ENCODE measurements at regions not wholly inside any gene's neighbourhood (a gene's known extent, or its start where the extent isn't known, plus 50 kb on each side); places are given as distances from the start of the nearest gene placed in this dataset.

DNA sequence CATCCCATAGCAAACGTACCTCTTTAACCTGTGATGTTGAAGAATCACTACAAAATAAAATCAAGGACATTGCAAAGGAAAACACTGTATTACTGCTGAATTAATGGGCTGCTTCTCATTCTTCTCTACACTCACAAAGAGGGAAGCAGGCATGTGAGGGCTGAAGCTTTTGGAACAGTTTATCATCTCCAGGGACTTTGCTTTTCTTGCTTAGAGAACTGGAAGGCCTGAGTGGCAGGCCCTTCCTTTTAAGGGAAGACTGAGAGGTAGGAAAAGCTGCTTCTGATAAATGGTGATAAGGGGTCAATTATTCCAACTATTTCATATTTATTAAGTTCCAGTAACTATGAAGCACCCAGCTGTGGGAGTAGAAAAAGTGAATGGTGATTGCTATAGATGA is 649.6 kb downstream of the NTRK3 start:
- DNase-seq (ENCODE audit: low spot score): no peak
- BruUV-seq (replicated peaks): no TSS peak
- no peak overlapping the region for H3K27ac ChIP-seq (ENCODE audit: extremely low read length, insufficient read depth, low read length)
- POLR2A ChIA-PET: no interaction called here
- H4K20me1 ChIP-seq (ENCODE audit: insufficient read depth, low read length): no peaks in the 10 kb centered on the region
- no peaks in the 10 kb centered on the region for H3K4me1 ChIP-seq (ENCODE audit: insufficient read depth, low read length)
- H3K4me2 ChIP-seq (ENCODE audit: low read depth, low read length): no peak overlapping the region
- intact Hi-C loops (cut with micrococcal nuclease; ENCODE audit: unreplicated experiment) (loop anchor here (5.0 kb wide), 1 partner anchor 985 kb away; no protein-coding TSS in a partner anchor), in situ Hi-C loops (cut with HindIII; ENCODE audit: extremely low pct_ligation_motif_present, low pct_unique_long_range_greater_than_20kb) (no loop called here)
- H3K9ac ChIP-seq (ENCODE audit: insufficient read depth, low read depth, low read length): no peak overlapping the region
- peaks cover 27% of the 10 kb centered on the region for H3K9me3 ChIP-seq (ENCODE audit: low read length)
- CTCF ChIA-PET (ENCODE audit: low intra/inter-chr PET ratio, low total read pairs): no interaction called here
- no peak for TF ChIP-seq FOSL1 (CRISPR knock-in tag; IDR thresholded peaks at IDR 0.05; ENCODE audit: borderline replicate concordance)
- no peak for TF ChIP-seq ZFP36L1 (CRISPR knock-in tag; IDR thresholded peaks at IDR 0.05)
- FAIRE-seq: no peak
- no peak for ATAC-seq
- no peak overlapping the region for H2AFZ ChIP-seq (ENCODE audit: low read length)
- no peaks in the 10 kb centered on the region for H3K27me3 ChIP-seq (ENCODE audit: control insufficient read depth in 1 of 2, insufficient read depth in 2 of 2, low read length in 2 of 2)
- H3K36me3 ChIP-seq (replicated peaks in 1 of 2; ENCODE audit: control insufficient read depth in 1 of 2, insufficient read depth in 2 of 2, low read length in 2 of 2): no peaks in the 10 kb centered on the region
- 0% methylated on average over 1 of the region's 1 CpG for WGBS (ENCODE audit: low lambda C conversion rate)
- no peaks in the 10 kb centered on the region for H3K79me2 ChIP-seq (ENCODE audit: insufficient read depth, low read length)
- H3K4me3 ChIP-seq (replicated peaks in 1 of 3; ENCODE audit: insufficient read depth in 1 of 3, low read depth in 2 of 3, low read length in 3 of 3): no peak overlapping the region

DNA sequence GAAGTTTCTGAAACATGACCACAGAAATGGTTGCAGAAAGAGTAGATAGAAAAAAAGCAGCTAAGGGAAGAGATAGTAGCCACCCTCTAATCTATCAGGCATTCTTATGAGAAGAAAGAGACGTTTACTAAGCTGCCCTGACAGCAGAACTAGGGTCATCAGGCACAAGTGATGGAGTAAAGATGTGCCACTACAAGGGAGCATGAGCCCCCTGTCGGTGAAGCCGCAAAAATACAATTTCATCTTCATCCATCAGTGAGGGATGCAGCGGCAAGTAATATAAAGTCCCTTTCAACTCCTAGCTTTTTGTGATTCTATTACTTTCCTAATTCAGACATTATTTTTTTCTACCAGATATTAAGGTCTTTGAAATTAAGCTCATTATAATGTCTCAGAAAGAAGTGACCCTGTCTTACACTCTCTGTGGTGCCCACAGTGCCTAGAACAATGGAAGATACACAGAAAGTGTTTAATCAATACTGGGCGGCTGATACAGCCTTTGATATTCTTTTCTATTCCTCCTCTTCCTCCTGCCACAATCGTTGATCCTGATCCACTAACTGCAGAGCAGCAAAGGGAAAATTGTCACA is 651.6 kb downstream of the NTRK3 start:
- Histone ChIP-seq H3K4me1 (ENCODE audit: insufficient read depth, low read length) (no peaks in the 10 kb centered on the region), H3K27ac (ENCODE audit: extremely low read length, insufficient read depth, low read length) (no peak overlapping the region), H3K27me3 (ENCODE audit: control insufficient read depth in 1 of 2, insufficient read depth in 2 of 2, low read length in 2 of 2) (no peaks in the 10 kb centered on the region), H3K4me3 (replicated peaks in 1 of 3; ENCODE audit: insufficient read depth in 1 of 3, low read depth in 2 of 3, low read length in 3 of 3) (no peak overlapping the region), H3K36me3 (replicated peaks in 1 of 2; ENCODE audit: control insufficient read depth in 1 of 2, insufficient read depth in 2 of 2, low read length in 2 of 2) (no peaks in the 10 kb centered on the region), H3K9ac (ENCODE audit: insufficient read depth, low read depth, low read length) (no peak overlapping the region), H3K4me2 (ENCODE audit: low read depth, low read length) (no peak overlapping the region), H3K79me2 (ENCODE audit: insufficient read depth, low read length) (no peaks in the 10 kb centered on the region), H2AFZ (ENCODE audit: low read length) (no peak overlapping the region), H3K9me3 (ENCODE audit: low read length) (peaks cover 26% of the 10 kb centered on the region), H4K20me1 (ENCODE audit: insufficient read depth, low read length) (no peaks in the 10 kb centered on the region)
- in situ Hi-C loops (cut with HindIII; ENCODE audit: extremely low pct_ligation_motif_present, low pct_unique_long_range_greater_than_20kb) (no loop called here), intact Hi-C loops (cut with micrococcal nuclease; ENCODE audit: unreplicated experiment) (loop anchor here (5.0 kb wide), 1 partner anchor 983 kb away; no protein-coding TSS in a partner anchor)
- TF ChIP-seq SMC3 (IDR thresholded peaks at IDR 0.05; ENCODE audit: low read length) (0 out of 2 replicates have a peak, but pooled peaks have one; percentile 13), CTCF (CRISPR knock-in tag; IDR thresholded peaks at IDR 0.05) (peak; percentile 22; the same call in 1 of the 2 replicates)
- TF ChIP-seq, protein P1, sequence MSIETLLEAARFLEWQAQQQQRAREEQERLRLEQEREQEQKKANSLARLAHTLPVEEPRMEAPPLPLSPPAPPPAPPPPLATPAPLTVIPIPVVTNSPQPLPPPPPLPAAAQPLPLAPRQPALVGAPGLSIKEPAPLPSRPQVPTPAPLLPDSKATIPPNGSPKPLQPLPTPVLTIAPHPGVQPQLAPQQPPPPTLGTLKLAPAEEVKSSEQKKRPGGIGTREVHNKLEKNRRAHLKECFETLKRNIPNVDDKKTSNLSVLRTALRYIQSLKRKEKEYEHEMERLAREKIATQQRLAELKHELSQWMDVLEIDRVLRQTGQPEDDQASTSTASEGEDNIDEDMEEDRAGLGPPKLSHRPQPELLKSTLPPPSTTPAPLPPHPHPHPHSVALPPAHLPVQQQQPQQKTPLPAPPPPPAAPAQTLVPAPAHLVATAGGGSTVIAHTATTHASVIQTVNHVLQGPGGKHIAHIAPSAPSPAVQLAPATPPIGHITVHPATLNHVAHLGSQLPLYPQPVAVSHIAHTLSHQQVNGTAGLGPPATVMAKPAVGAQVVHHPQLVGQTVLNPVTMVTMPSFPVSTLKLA (IDR thresholded peaks at IDR 0.05): no peak
- no peak for FAIRE-seq
- DNase-seq (ENCODE audit: low spot score): no peak
- no TSS peak for BruUV-seq (replicated peaks)
- CTCF ChIA-PET (ENCODE audit: low intra/inter-chr PET ratio, low total read pairs): no interaction called here
- no peak for ATAC-seq
- WGBS (ENCODE audit: low lambda C conversion rate): 8% methylated on average over 6 of the region's 6 CpGs
- POLR2A ChIA-PET: no interaction called here

Measured in HepG2 (cell line).